GM23338 (cell line): ENCODE measurements at regions not wholly inside any gene's neighbourhood (a gene's known extent, or its start where the extent isn't known, plus 50 kb on each side); places are given as distances from the start of the nearest gene placed in this dataset.

ENCODE experiments used
- ATAC-seq: fragments of 200-7000 bp; cut with Tn5 transposase; 3 replicates; pipeline ENCODE4 v1.9.1; 2020
- DNase-seq: peaks from one replicate; pipeline ENCODE4 v3.0.0-alpha.2; 2015; ENCODE audit warnings: low spot score
- H2AFZ ChIP-seq: fragments of 200-600 bp; sonication (generic); 2 replicates; pipeline ENCODE4 v1.8.0; 2016; ENCODE audit warnings: antibody characterized with exemption, mild to moderate bottlenecking, moderate library complexity
- H3F3A ChIP-seq: fragments of 200-600 bp; sonication (generic); replicated peaks from 2 replicates; pipeline ENCODE4 v1.8.0; 2017; ENCODE audit warnings: antibody characterized with exemption, mixed run types, low read depth
- H3K27ac ChIP-seq: fragments of 200-600 bp; sonication (generic); 2 replicates; pipeline ENCODE4 v1.6.1; 2016; ENCODE audit warnings: low read depth
- H3K27me3 ChIP-seq: fragments of 200-600 bp; sonication (generic); 2 replicates; pipeline ENCODE4 v1.8.0; 2016; ENCODE audit warnings: mild to moderate bottlenecking, mixed run types, moderate library complexity; ENCODE audit not compliant: insufficient read depth
- H3K36me3 ChIP-seq: fragments of 200-600 bp; sonication (generic); 2 replicates; pipeline ENCODE4 v1.8.0; 2016; ENCODE audit warnings: mild to moderate bottlenecking; ENCODE audit not compliant: insufficient read depth
- H3K4me1 ChIP-seq: fragments of 200-600 bp; sonication (generic); 2 replicates; pipeline ENCODE4 v1.8.0; 2016; ENCODE audit warnings: mild to moderate bottlenecking, moderate library complexity; ENCODE audit not compliant: insufficient read depth
- H3K4me2 ChIP-seq: fragments of 200-600 bp; sonication (generic); 2 replicates; pipeline ENCODE4 v1.7.1; 2017; ENCODE audit warnings: mixed run types
- H3K4me3 ChIP-seq: fragments of 200-600 bp; sonication (generic); 2 replicates; pipeline ENCODE4 v1.6.1; 2016; ENCODE audit warnings: mixed run types
- H3K79me2 ChIP-seq: fragments of 200-600 bp; sonication (generic); replicated peaks from 2 replicates; pipeline ENCODE4 v1.8.0; 2017; ENCODE audit warnings: mild to moderate bottlenecking; ENCODE audit not compliant: insufficient read depth
- H3K9me2 ChIP-seq: fragments of 200-600 bp; sonication (generic); 2 replicates; pipeline ENCODE4 v1.8.0; 2017; ENCODE audit not compliant: insufficient read depth
- H4K20me1 ChIP-seq: fragments of 200-600 bp; sonication (generic); replicated peaks from 2 replicates; pipeline ENCODE4 v1.8.0; 2017; ENCODE audit warnings: mild to moderate bottlenecking; ENCODE audit not compliant: insufficient read depth
- H3K27ac Mint-ChIP-seq: 2 replicates; pipeline ENCODE4 v1.8.0; 2020; ENCODE audit warnings: inconsistent platforms, mild to moderate bottlenecking, moderate library complexity, mixed read lengths
- H3K27me3 Mint-ChIP-seq: 3 replicates; pipeline ENCODE4 v1.8.0; 2022; ENCODE audit warnings: low read depth, mild to moderate bottlenecking, moderate library complexity, mixed read lengths, inconsistent platforms; ENCODE audit not compliant: insufficient read depth, poor library complexity
- H3K36me3 Mint-ChIP-seq: 3 replicates; pipeline ENCODE4 v1.8.0; 2021; ENCODE audit warnings: low read depth, mild to moderate bottlenecking, inconsistent platforms, moderate library complexity, mixed read lengths
- H3K4me1 Mint-ChIP-seq: 3 replicates; pipeline ENCODE4 v1.8.0; 2020; ENCODE audit warnings: mild to moderate bottlenecking, inconsistent platforms, mixed read lengths
- H3K4me3 Mint-ChIP-seq: 3 replicates; pipeline ENCODE4 v1.8.0; 2021; ENCODE audit warnings: moderate library complexity, mild to moderate bottlenecking, inconsistent platforms, mixed read lengths
- H3K9me3 Mint-ChIP-seq: 3 replicates; pipeline ENCODE4 v1.8.0; 2020; ENCODE audit warnings: moderate library complexity, mild to moderate bottlenecking, inconsistent platforms, mixed read lengths
- CREB1 ChIP-seq: fragments of 250-450 bp; sonication (Bioruptor Pico); IDR thresholded peaks from 2 replicates; pipeline ENCODE4 v1.5.0; 2020; ENCODE audit warnings: low read depth, mild to moderate bottlenecking, moderate library complexity
- EZH2 ChIP-seq: fragments of 200-600 bp; sonication (generic); IDR thresholded peaks from one replicate; pipeline ENCODE4 v1.8.0; 2017; ENCODE audit warnings: antibody characterized with exemption, mild to moderate bottlenecking, low read depth; ENCODE audit not compliant: unreplicated experiment
- EZH2phosphoT487 ChIP-seq: fragments of 200-600 bp; sonication (generic); IDR thresholded peaks from one replicate; pipeline ENCODE4 v1.8.1; 2018; ENCODE audit warnings: antibody characterized with exemption; ENCODE audit not compliant: unreplicated experiment
- JUNB ChIP-seq: IDR thresholded peaks from one replicate; pipeline ENCODE4 v1.6.1; 2016; ENCODE audit warnings: antibody characterized with exemption; ENCODE audit not compliant: unreplicated experiment
- REST ChIP-seq: IDR thresholded peaks from one replicate; pipeline ENCODE4 v1.6.1; 2018; ENCODE audit warnings: antibody characterized with exemption; ENCODE audit not compliant: unreplicated experiment
- TF ChIP-seq, protein P1 (sequence below): fragments of 250-450 bp; sonication (Bioruptor Pico); IDR thresholded peaks from 2 replicates; pipeline ENCODE4 v1.5.0; 2020; ENCODE audit warnings: mild to moderate bottlenecking, moderate library complexity

DNA sequence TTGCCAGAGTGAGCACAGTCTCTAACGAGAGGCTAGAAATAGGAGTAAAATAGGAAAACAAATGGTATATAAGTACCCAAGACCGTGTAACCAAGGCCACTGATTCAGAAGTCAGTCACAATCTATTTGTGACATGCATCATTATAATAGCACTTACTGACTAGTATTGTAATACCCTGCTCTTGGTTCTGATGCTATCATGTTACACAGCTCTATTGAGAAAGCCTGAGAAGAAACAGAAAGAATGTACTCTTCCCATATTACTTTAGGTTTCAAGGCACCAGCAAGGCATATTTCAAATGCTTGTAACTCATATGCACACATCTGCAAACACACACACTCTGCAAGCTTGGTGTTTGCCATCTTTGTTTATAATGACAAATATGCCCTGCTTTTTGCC lies 746.4 kb downstream of the SLC4A3 start:
- ATAC-seq (no peak; the same call in 2 of the 3 replicates), DNase-seq (peak; percentile 8)
- Histone ChIP-seq H3K4me1 (peaks cover 30% of the 10 kb centered on the region), H3K27me3 (no peaks in the 10 kb centered on the region), H4K20me1 (no peaks in the 10 kb centered on the region), H3K9me2 (no peaks in the 10 kb centered on the region; the same call in 1 of the 2 replicates), H3K79me2 (no peaks in the 10 kb centered on the region), H3K4me3 (no peak overlapping the region), H3K36me3 (no peaks in the 10 kb centered on the region), H2AFZ (no peak overlapping the region), H3F3A (no peaks in the 10 kb centered on the region), H3K4me2 (peak overlapping the region; percentile 24; the same call in 1 of the 2 replicates), H3K27ac (no peak overlapping the region)
- no peak overlapping the region for H3K4me3 Mint-ChIP-seq
- H3K4me1 Mint-ChIP-seq, result peaks cover 28% of the 10 kb centered on the region; the same call in 2 of the 3 replicates
- peaks cover under 1% of the 10 kb centered on the region; the same call in 2 of the 3 replicates for H3K36me3 Mint-ChIP-seq
- no peaks in the 10 kb centered on the region for H3K27me3 Mint-ChIP-seq
- no peak overlapping the region; the same call in 1 of the 2 replicates for H3K27ac Mint-ChIP-seq
- peaks cover 1% of the 10 kb centered on the region; the same call in 2 of the 3 replicates for H3K9me3 Mint-ChIP-seq
- TF ChIP-seq, protein P1, sequence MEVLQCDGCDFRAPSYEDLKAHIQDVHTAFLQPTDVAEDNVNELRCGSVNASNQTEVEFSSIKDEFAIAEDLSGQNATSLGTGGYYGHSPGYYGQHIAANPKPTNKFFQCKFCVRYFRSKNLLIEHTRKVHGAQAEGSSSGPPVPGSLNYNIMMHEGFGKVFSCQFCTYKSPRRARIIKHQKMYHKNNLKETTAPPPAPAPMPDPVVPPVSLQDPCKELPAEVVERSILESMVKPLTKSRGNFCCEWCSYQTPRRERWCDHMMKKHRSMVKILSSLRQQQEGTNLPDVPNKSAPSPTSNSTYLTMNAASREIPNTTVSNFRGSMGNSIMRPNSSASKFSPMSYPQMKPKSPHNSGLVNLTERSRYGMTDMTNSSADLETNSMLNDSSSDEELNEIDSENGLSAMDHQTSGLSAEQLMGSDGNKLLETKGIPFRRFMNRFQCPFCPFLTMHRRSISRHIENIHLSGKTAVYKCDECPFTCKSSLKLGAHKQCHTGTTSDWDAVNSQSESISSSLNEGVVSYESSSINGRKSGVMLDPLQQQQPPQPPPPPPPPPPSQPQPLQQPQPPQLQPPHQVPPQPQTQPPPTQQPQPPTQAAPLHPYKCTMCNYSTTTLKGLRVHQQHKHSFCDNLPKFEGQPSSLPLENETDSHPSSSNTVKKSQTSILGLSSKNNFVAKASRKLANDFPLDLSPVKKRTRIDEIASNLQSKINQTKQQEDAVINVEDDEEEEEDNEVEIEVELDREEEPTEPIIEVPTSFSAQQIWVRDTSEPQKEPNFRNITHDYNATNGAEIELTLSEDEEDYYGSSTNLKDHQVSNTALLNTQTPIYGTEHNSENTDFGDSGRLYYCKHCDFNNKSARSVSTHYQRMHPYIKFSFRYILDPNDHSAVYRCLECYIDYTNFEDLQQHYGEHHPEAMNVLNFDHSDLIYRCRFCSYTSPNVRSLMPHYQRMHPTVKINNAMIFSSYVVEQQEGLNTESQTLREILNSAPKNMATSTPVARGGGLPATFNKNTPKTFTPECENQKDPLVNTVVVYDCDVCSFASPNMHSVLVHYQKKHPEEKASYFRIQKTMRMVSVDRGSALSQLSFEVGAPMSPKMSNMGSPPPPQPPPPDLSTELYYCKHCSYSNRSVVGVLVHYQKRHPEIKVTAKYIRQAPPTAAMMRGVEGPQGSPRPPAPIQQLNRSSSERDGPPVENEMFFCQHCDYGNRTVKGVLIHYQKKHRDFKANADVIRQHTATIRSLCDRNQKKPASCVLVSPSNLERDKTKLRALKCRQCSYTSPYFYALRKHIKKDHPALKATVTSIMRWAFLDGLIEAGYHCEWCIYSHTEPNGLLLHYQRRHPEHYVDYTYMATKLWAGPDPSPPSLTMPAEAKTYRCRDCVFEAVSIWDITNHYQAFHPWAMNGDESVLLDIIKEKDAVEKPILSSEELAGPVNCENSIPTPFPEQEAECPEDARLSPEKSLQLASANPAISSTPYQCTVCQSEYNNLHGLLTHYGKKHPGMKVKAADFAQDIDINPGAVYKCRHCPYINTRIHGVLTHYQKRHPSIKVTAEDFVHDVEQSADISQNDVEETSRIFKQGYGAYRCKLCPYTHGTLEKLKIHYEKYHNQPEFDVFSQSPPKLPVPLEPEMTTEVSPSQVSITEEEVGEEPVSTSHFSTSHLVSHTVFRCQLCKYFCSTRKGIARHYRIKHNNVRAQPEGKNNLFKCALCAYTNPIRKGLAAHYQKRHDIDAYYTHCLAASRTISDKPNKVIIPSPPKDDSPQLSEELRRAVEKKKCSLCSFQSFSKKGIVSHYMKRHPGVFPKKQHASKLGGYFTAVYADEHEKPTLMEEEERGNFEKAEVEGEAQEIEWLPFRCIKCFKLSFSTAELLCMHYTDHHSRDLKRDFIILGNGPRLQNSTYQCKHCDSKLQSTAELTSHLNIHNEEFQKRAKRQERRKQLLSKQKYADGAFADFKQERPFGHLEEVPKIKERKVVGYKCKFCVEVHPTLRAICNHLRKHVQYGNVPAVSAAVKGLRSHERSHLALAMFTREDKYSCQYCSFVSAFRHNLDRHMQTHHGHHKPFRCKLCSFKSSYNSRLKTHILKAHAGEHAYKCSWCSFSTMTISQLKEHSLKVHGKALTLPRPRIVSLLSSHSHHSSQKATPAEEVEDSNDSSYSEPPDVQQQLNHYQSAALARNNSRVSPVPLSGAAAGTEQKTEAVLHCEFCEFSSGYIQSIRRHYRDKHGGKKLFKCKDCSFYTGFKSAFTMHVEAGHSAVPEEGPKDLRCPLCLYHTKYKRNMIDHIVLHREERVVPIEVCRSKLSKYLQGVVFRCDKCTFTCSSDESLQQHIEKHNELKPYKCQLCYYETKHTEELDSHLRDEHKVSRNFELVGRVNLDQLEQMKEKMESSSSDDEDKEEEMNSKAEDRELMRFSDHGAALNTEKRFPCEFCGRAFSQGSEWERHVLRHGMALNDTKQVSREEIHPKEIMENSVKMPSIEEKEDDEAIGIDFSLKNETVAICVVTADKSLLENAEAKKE (CRISPR knock-in tag), result no peak
- TF ChIP-seq EZH2 (no peak), JUNB (no peak), CREB1 (CRISPR knock-in tag) (no peak), REST (no peak), EZH2phosphoT487 (no peak)
